ENCODE measurements at regions not wholly inside any gene's neighbourhood (a gene's known extent, or its start where the extent isn't known, plus 50 kb on each side); places are given as distances from the start of the nearest gene placed in this dataset.
A peak's percentile ranks its signal among the peaks of the same experiment; 100 is the strongest.

GRCh38 chr13:21960108-21960507, 289.2 kb downstream of the FGF9 start:
- DNase-seq (ENCODE audit: low read depth) = no peak
- H3K4me3 ChIP-seq (ENCODE audit: low read depth, low read length) = no peak overlapping the region
- no peak for TF ChIP-seq MYC (IDR thresholded peaks at IDR 0.05; ENCODE audit: low read depth, low read length)
- TF ChIP-seq, protein P1, sequence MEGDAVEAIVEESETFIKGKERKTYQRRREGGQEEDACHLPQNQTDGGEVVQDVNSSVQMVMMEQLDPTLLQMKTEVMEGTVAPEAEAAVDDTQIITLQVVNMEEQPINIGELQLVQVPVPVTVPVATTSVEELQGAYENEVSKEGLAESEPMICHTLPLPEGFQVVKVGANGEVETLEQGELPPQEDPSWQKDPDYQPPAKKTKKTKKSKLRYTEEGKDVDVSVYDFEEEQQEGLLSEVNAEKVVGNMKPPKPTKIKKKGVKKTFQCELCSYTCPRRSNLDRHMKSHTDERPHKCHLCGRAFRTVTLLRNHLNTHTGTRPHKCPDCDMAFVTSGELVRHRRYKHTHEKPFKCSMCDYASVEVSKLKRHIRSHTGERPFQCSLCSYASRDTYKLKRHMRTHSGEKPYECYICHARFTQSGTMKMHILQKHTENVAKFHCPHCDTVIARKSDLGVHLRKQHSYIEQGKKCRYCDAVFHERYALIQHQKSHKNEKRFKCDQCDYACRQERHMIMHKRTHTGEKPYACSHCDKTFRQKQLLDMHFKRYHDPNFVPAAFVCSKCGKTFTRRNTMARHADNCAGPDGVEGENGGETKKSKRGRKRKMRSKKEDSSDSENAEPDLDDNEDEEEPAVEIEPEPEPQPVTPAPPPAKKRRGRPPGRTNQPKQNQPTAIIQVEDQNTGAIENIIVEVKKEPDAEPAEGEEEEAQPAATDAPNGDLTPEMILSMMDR (IDR thresholded peaks at IDR 0.05; ENCODE audit: low read depth, low read length) = no peak
- no peak for TF ChIP-seq MAX (IDR thresholded peaks at IDR 0.05; ENCODE audit: low read depth, low read length)
- TF ChIP-seq POLR2A (IDR thresholded peaks at IDR 0.05; ENCODE audit: extremely low read depth, insufficient read length) = no peak

DNA sequence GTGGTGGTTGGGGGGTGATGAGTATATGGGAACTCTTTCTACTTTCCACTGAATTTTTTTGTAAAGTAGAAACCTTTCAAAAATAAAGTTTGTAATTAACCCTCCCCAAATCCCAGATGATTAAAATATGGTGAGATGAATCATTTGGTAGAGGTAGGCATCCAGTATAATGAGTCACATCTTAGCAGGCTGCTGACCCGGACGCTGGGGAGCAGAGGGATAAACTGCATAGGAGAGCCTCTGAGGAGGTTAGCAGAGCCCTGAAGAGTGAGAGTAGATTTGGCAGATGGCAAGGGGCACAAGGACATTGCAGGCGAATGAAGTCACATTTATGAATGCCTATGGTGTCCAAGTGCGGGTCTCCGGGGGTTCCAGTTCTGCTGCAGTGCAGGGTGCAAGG, 293.8 kb downstream of the FGF9 start:
- TF ChIP-seq MAX (IDR thresholded peaks at IDR 0.05; ENCODE audit: low read depth, low read length) (no peak), POLR2A (IDR thresholded peaks at IDR 0.05; ENCODE audit: extremely low read depth, insufficient read length) (no peak), MYC (IDR thresholded peaks at IDR 0.05; ENCODE audit: low read depth, low read length) (no peak)
- TF ChIP-seq, protein P1 (IDR thresholded peaks at IDR 0.05; ENCODE audit: low read depth, low read length) = no peak
- DNase-seq (ENCODE audit: low read depth) = no peak
- H3K4me3 ChIP-seq (ENCODE audit: low read depth, low read length) = no peak overlapping the region

GRCh38 chr13:21965095-21965494, 294.2 kb downstream of the FGF9 start:
- no peak for DNase-seq (ENCODE audit: low read depth)
- no peak overlapping the region for H3K4me3 ChIP-seq (ENCODE audit: low read depth, low read length)
- TF ChIP-seq, protein P1 (IDR thresholded peaks at IDR 0.05; ENCODE audit: low read depth, low read length) = no peak
- TF ChIP-seq MAX (IDR thresholded peaks at IDR 0.05; ENCODE audit: low read depth, low read length) = no peak
- TF ChIP-seq MYC (IDR thresholded peaks at IDR 0.05; ENCODE audit: low read depth, low read length) = no peak
- TF ChIP-seq POLR2A (IDR thresholded peaks at IDR 0.05; ENCODE audit: extremely low read depth, insufficient read length) = no peak

DNA sequence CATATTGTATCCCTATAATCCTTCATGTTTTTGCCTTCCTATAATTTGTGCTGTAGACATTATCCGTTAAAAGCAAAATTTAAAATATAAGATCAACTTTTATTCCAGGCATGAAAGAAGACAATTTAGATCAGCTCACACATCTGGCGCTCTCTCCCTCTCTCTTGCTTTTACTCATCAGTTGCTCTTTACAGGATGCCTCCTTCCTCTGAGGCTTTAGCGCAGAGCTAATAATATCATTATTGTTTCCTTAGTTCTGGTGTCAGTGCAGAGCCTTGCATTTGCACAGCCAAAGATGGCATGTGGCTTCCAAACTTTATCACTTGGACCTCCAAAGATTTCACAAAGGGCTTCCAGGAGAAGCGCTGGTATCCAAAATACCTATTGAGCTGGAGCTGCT, 295.1 kb downstream of the FGF9 start:
- no peak for DNase-seq (ENCODE audit: low read depth)
- TF ChIP-seq MYC (IDR thresholded peaks at IDR 0.05; ENCODE audit: low read depth, low read length) (no peak), MAX (IDR thresholded peaks at IDR 0.05; ENCODE audit: low read depth, low read length) (no peak), POLR2A (IDR thresholded peaks at IDR 0.05; ENCODE audit: extremely low read depth, insufficient read length) (no peak)
- TF ChIP-seq, protein P1 (IDR thresholded peaks at IDR 0.05; ENCODE audit: low read depth, low read length) = no peak
- H3K4me3 ChIP-seq (ENCODE audit: low read depth, low read length) = no peak overlapping the region

DNA sequence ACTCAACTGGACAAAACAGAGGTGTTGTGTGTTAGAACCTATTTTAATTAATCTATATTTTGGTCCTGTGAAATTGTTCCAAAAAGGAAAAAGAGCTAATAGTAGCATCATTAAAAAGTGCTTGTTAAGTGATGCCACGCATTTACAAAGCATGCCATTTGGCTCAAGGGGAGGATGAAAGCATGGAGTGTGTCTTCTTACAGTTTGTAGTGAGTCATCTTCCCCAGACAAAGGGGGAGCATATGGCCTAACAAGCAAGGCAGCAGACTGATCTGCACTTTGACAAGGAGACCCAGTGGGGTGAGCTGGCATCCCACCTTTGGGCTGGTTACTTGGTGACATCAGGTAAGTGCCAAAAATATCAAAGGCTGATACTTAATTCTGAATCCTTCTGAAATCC, 297.0 kb downstream of the FGF9 start:
- TF ChIP-seq POLR2A (IDR thresholded peaks at IDR 0.05; ENCODE audit: extremely low read depth, insufficient read length) (no peak), MYC (IDR thresholded peaks at IDR 0.05; ENCODE audit: low read depth, low read length) (no peak), MAX (IDR thresholded peaks at IDR 0.05; ENCODE audit: low read depth, low read length) (0 out of 2 replicates have a peak, but pooled peaks have one; percentile 20)
- TF ChIP-seq, protein P1 (IDR thresholded peaks at IDR 0.05; ENCODE audit: low read depth, low read length) = no peak
- no peak for DNase-seq (ENCODE audit: low read depth)
- no peak overlapping the region for H3K4me3 ChIP-seq (ENCODE audit: low read depth, low read length)

GRCh38 chr13:21970172-21970571, 299.3 kb downstream of the FGF9 start:
- no peak for DNase-seq (ENCODE audit: low read depth)
- no peak for TF ChIP-seq POLR2A (IDR thresholded peaks at IDR 0.05; ENCODE audit: extremely low read depth, insufficient read length)
- no peak for TF ChIP-seq MYC (IDR thresholded peaks at IDR 0.05; ENCODE audit: low read depth, low read length)
- no peak for TF ChIP-seq MAX (IDR thresholded peaks at IDR 0.05; ENCODE audit: low read depth, low read length)
- TF ChIP-seq, protein P1 (IDR thresholded peaks at IDR 0.05; ENCODE audit: low read depth, low read length) = no peak
- H3K4me3 ChIP-seq (ENCODE audit: low read depth, low read length) = no peak overlapping the region
